C4-2B (cell line): ENCODE measurements at regions not wholly inside any gene's neighbourhood (a gene's known extent, or its start where the extent isn't known, plus 50 kb on each side); places are given as distances from the start of the nearest gene placed in this dataset.

Experiments
- H3K27ac ChIP-seq: fragments of 450-650 bp; 2 replicates; pipeline ENCODE4 v1.5.1; 2017
- ZFX ChIP-seq: fragments of 450-650 bp; IDR thresholded peaks from 2 replicates; pipeline ENCODE4 v1.6.1; 2017
- TF ChIP-seq, protein P1 (sequence below): fragments of 450-650 bp; conservative IDR thresholded peaks from 2 replicates; pipeline ENCODE4 v1.5.1; 2017; ENCODE audit warnings: mild to moderate bottlenecking

DNA sequence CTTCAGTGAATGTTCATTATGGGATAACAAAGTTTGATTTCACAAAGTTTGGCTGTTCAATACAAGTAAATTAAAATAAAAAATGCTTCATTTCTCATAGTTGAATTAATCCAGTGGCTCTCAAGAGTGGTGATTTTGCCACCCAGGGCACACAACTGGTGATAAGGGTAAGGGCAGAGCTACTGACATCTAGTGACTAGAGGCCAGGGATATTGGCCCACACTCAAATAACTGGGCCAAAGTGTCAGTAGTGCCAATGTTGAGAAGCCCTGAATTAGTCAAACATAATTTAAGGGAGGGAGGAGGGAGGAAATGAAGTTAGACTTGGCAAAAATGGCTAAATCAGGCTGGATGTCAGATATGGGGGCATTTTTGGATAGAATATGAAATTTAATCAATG lies 880.5 kb upstream of the ADGRL4 start:
- no peak for TF ChIP-seq ZFX
- TF ChIP-seq, protein P1, sequence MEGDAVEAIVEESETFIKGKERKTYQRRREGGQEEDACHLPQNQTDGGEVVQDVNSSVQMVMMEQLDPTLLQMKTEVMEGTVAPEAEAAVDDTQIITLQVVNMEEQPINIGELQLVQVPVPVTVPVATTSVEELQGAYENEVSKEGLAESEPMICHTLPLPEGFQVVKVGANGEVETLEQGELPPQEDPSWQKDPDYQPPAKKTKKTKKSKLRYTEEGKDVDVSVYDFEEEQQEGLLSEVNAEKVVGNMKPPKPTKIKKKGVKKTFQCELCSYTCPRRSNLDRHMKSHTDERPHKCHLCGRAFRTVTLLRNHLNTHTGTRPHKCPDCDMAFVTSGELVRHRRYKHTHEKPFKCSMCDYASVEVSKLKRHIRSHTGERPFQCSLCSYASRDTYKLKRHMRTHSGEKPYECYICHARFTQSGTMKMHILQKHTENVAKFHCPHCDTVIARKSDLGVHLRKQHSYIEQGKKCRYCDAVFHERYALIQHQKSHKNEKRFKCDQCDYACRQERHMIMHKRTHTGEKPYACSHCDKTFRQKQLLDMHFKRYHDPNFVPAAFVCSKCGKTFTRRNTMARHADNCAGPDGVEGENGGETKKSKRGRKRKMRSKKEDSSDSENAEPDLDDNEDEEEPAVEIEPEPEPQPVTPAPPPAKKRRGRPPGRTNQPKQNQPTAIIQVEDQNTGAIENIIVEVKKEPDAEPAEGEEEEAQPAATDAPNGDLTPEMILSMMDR: no peak
- H3K27ac ChIP-seq: no peak overlapping the region

DNA sequence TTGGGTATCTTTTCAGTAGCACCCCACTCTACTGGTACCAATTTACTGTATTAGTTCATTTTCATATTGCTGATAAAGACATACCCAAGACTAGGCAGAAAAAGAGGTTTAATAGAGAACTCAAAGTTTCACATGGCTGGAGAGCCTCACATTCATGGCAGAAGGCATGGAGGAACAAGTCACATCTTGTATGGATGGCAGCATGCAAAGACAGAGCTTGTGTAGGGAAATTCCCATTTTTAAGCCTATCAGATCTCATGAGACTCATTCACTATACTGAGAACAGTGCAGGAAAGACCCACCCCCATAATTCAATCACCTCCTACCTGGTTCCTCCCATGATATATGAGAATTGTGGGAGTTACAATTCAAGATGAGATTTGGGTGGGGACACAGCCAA lies 878.6 kb upstream of the ADGRL4 start:
- H3K27ac ChIP-seq: no peak overlapping the region

DNA sequence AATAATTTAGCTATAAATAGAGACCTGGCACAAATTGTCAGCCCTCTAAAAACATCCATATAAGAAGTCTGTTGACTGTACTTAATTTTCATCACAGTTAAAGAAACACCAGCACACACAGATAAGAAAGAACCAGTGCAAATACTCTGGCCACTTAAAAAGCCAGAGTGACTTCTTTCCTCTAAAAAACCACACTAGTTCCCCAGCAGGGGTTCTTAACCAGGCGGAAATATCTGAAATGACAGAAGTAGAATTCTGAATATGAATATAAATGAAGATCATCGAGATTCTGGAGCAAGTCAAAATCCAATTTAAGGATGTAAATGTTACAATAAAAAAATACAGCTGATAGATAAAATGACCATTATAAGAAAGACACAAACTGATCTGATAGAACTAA lies 870.6 kb upstream of the ADGRL4 start:
- TF ChIP-seq ZFX: no peak
- TF ChIP-seq, protein P1: no peak
- H3K27ac ChIP-seq: no peak overlapping the region

More for the DNA sequence above, 878.6 kb upstream of the ADGRL4 start:
- TF ChIP-seq, protein P1: no peak
- TF ChIP-seq ZFX: no peak

DNA sequence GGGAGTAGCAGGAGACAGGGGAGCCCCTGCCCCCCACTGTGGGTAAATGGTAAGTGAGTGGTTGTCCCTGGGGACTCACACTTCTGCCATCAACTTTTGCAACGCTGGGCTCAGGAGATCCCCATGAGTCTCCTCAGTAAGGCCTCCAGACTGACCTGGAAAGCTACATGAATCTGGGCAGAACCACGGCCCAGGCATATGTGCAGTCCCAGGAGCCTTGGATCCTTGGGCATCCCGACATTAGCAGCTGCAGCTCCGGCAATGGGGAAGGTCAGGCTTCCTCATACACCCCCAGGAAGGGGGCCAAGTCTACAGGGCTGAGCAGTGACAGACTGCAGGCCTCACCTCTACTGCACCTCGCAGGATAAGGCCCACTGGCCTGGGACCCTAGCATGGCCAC lies 868.7 kb upstream of the ADGRL4 start:
- TF ChIP-seq ZFX: no peak
- TF ChIP-seq, protein P1: no peak
- H3K27ac ChIP-seq: no peak overlapping the region

DNA sequence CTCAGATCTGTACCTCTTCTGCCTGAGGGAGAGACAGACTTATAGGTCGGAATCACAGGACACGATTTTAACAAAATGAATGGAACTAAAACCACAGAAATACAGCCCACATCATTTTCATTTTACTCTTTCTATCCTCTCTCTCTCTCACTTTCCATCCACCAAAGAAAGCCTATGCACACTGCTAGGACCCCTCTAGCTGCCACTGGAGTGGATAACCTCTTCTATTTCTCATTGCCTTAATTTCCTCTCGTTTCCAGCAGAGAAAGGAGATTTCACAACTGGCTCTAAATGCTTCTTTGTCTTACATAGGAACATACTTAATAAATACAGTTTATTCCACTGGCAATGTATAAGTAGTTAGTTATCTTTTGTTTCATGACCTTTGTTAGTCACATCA lies 867.8 kb upstream of the ADGRL4 start:
- TF ChIP-seq, protein P1: peak; percentile 14
- no peak for TF ChIP-seq ZFX
- no peak overlapping the region for H3K27ac ChIP-seq

DNA sequence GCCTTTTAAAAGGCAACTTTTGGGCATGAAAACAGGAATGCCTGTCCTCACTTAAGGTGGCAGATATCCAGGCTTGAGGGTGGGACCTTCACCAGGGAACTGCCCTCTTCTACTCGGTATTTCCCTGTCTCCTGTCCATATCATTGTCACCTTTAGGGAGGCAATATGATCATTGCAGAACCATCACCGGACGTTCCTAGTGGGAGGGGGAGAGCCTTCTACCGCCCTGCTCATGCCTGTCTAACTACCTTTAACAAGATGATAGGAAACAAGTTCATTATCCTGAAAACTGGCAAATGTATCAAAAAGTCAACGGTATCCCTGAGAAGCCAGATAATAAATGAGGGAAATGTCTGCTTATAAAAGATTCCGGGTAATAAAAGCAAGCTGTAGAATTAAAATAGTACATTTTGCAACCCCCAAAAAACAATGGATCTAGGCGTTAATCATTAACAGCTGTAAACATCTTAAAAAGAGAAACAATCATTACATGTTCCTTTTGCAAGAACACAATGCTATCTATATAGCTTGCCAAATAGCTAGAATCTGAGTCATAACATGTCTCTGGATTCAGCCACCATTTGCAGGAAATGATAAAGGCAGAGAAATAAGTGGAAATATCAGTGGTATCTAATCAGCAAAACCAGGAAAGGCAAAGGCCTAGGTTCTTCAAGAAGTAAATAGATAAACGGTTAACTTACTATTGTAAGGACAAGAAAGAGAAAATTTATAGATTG lies 852.9 kb upstream of the ADGRL4 start:
- TF ChIP-seq ZFX: no peak
- TF ChIP-seq, protein P1: no peak
- no peak overlapping the region for H3K27ac ChIP-seq

DNA sequence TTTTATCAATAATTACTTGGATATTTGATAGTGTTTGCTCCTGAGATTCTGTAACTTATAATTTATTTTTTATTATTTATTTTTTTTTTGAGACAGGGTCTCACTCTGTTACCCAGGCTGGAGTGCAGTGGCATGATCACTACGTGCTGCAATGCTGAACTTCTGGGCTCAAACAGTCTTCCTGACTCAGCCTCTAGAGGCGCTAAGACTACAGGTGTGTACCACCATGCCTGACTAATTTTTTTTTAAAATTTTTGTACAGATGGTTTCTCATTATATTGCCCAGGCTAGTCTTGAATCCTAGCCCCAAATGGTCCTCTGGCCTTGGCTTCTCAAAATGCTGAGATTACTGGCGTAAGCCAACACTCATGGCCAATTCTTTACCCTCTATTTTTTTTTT lies 845.5 kb upstream of the ADGRL4 start:
- no peak for TF ChIP-seq ZFX
- TF ChIP-seq, protein P1: peak; percentile 74
- H3K27ac ChIP-seq: no peak overlapping the region
